GM21447 (cell line): ENCODE measurements at regions not wholly inside any gene's neighbourhood (a gene's known extent, or its start where the extent isn't known, plus 50 kb on each side); places are given as distances from the start of the nearest gene placed in this dataset.
A peak's percentile ranks its signal among the peaks of the same experiment; 100 is the strongest.
"Not testable (repeated sequence)": the region's sequence is repeated elsewhere in the genome, so short reads cannot be mapped to it uniquely, and the experiment has no call there.

Source experiments
- ATAC-seq: cut with Tn5 transposase; IDR thresholded peaks from one replicate; pipeline ENCODE4 v1.9.1; 2021; ENCODE audit not compliant: unreplicated experiment

- ATAC-seq, result peak; percentile 67
Measured at GRCh38 chr4:132646186-132646585, 502.9 kb upstream of the PCDH10 start.

DNA sequence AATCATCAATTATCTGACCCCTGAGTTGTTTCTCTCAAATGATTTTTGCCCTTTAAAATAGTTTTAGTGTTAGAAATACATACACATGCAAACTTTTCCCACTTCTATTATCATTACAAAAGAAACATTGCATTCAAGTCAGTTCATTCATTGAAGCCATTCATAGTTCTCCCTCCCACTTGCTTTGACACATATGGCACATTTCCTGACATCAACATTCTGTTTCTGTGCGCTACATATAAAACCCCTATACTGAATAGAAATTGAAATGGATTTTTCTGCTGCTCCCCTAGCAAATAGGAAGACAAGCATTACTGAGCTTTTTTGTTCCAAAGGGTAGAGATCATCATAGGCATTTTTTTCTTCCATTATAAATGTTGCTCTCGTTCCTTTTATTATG lies 497.9 kb upstream of the PCDH10 start:
- ATAC-seq, result no peak

DNA sequence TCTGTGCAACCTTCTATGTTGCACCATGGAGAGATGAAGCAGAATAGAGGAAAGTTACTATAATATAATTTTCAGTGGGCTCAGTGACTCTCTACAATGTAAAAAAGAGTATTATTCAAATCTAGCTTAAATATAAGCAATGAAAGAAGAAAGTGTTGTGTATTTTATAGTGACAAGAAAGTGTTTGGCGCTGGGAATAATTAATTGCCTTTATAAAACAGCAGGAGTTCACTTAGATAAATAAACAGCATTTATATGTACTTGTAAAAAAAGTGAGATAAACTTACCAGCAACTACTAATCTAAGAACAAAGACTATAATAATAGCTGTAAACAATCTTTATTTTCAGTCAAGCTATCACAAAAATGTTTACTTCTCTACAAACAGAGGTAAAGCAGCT lies 488.9 kb upstream of the PCDH10 start:
- ATAC-seq, result no peak

DNA sequence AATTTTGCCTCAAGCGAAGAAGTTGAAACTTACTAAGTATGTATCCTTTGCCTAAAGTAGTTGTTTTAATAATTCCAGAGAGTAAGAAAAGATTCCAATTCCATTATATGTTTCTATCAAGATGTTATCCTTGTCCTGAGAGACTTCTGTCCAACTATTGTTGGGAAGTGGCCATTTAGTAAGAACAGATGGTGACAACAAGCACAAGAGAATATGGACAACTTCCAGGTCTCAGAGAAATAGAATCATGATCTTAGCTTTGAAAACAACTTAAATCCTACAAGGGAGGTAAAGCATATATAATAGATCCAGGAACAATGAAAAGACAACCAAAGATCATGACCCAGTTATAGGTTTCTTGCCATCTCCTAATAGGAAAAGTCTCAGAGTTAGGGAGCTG lies 486.6 kb upstream of the PCDH10 start:
- no peak for ATAC-seq

DNA sequence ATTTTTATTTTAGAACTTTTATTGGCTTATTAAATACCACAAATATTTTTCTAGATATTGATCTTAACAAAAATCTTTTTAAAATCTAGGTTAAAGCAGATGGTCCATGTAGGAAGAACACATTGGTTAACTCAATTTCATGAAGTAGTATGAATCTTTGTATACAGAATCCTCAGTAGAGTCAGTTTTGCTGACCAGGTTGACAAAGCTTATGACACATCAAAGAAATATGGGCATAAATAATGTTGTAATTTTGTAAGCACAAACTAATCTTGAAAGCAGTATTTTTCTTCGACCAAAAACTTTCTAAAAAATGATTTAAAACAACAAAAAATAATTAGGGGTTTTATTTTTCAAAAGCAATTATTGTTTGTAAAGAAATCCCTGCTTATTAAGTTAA lies 479.3 kb upstream of the PCDH10 start:
- ATAC-seq, result no peak

DNA sequence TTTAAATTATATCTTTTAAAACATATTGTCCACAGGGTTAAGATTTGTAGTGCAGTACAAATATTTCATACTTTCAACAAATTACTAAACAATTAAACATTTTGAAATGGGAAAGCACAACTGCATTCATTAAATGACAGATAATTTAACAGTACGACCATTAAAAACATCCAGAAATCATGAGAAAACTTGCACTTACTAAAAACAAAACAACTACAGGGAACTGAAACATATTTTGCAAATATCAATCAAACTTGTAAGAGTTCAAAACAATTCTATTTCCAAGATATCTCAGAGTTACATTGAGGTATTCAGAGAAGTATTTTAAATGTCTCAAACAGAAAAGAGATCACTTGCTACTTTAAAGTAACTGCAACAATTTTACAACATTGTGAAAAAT lies 478.5 kb upstream of the PCDH10 start:
- no peak for ATAC-seq

DNA sequence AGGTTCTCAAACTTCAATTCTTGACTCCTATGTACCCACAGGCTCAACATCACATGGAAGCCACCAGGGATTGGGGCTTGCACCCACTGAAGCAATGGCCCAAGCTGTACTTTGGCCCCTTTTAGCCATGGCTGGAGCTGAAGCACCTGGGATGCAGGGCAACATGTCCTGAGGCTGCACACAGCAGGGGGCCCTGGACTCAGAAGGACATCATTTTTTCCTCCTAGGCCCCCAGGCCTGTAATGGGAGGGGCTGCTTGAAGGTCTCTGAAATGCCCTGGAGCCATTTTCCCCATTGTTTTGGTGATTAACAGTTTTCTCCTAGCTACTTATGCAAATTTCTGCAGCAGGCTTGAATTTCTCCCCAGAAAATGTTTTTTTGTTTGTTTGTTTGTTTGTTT lies 465.1 kb upstream of the PCDH10 start:
- ATAC-seq, result no peak

DNA sequence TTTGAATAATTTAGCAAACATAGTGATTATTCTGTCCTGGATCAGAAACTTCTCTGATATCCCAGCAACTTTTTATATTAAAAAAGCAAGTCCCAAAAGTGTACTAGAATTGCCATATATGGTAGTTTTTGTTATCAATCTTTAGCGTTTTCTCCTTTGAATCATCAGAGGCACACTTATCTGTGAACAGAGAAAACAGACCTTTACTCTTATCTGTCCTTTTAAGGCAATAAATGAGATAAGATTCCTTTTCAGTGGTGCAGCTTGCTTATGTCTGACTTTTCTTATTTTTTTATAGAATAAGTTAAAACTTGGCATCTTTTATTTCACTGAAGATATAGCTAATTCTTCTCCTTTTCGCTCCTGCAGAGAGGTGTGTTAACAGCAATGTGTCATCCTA lies 458.1 kb upstream of the PCDH10 start:
- no peak for ATAC-seq

DNA sequence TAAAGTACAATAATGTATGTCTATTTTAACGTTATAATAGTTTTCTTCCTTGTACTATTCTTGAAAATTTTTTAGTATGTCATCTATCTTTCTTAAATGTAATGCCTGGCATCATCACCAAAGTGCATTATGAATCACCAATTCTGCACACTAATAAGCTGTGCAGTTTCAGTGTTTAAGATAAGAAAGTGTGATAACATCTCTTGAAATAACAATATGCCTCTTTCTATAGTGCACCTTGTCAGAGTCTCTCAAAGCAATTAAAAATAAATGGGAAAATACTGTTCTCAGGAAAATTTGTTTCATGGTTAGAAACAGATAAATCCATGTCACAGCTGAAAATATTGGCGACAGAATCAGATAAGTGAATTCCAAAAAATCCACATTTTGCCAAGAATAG lies 457.4 kb upstream of the PCDH10 start:
- no peak for ATAC-seq

DNA sequence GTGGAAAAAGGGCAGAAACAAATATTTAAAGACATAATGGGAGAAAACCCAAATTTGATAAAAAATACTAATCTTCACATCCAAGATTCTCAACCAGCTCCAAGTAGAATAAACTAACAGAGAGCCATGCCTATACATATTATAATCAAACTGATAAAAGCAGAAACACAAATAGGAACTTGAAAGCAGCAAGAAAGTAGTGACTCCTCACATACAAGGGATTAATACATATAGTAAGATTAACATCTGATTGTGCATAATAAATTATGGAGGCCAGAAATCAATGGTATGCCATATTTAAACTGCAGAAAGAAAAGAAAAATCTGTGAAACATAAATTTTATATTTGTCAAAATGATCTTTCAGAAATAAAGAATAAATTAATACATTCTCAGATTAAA lies 454.3 kb upstream of the PCDH10 start:
- no peak for ATAC-seq

DNA sequence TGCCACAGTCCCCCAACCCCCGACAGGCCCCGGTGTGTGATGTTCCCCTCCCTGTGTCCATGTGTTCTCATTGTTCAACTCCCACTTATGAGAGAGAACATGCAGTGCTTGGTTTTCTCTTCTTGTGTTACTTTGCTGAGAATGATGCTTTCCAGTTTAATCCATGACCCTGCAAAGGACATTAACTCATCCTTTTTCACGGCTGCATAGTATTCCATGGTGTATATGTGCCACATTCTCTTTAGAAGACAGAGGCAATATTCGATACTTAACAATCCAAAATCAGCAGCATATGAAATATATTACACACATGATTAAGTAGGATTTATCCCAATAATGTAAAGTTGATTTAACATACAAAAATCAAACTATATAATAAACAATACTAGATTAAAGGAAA lies 451.6 kb upstream of the PCDH10 start:
- ATAC-seq, result not testable (repeated sequence)

DNA sequence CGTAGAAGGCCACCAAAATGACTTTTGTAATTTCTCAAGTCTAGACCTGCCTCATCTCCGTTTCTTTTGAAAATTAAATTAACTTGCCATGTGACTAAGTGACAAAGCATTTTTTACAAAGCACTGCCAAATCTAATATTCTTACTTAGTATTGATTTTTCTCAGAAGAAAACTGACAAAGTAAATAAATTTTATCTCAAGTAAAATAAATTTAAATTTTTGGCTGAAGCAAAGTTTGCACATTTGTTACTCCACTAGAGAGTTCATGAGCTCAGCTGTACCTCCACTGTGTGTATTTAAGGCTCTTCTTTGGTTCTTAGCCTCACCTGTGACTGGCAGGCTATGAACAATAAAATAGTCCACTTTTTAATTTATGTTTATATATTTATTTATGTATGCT lies 441.1 kb upstream of the PCDH10 start:
- ATAC-seq, result no peak

DNA sequence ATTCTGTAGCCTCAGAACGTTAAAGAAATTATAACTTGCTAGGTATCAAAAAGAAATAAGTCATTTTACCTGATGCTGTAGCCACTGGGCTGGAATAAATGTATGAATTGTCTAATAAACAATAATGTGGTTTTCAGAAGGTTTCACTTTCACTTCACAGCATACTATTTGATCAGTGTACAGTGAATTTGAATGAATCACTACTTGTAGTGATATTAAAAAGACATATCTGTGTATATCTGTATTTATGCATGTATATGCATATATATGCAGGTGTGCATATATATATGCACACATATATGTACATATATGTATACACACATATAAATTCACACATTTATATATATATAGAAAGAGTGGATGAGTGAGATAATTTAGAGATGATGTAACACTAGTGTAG lies 440.0 kb upstream of the PCDH10 start:
- no peak for ATAC-seq

DNA sequence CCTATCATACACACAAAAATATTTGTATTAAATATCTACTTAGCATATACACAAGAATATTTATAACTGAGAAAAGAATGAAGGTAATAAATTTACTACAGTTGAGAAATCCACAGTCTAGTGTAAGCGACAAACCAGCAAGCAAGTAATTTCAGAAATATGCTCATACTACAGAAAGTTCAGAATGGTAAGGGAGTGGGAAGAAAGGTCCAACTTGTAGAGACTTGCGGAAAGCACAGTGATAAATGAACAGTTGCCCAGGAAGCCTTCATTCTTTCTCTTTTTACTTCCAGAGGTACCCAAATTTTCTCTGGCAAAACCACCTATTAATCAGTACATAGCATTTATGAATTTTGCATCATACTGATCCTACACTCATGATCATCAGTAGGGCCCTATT lies 438.1 kb upstream of the PCDH10 start:
- no peak for ATAC-seq

DNA sequence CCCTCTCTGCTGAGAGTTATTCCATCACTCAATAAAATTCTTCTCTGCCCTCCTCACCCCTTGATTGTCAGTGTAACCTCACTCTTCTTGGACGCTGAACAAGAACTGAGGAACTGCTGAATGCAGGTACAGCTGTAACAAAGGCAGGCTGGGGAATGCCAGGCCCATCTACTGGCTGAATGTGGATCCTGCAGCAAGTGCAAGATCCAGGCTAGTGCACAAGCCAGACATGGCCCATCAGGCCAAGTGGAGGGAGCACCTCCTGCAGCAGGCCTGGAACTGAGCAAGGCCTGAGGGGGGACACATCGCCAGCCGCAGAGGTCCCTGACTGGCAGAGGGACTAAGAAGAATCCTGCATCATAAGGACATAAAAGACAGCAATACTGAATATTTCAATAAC lies 411.8 kb upstream of the PCDH10 start:
- no peak for ATAC-seq

DNA sequence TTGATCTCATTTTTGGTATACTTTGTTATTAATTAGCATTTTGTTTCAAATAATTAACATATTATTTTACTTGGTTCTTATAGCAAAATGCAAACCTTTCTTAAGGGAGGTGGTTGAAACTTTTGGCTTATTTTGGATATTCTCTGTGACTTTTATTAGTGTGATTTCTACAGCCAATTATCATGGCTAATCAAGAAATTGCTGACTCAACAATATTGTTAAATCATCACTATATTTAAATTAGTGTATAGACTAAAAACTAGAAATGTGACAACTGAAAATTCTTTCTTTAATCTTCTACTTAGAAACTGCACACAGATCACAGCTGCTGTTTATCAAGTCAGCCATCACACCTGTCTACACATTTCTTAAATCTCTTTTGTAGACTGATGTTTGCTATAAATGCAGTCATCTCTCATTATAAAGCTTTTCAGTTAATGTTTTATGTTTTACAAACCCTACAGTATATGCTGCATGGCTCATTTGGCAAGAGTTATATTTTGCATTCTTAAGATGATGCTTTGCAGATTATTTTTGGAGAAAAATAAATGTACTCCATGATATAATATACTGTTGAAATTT lies 389.8 kb upstream of the PCDH10 start:
- ATAC-seq, result no peak

DNA sequence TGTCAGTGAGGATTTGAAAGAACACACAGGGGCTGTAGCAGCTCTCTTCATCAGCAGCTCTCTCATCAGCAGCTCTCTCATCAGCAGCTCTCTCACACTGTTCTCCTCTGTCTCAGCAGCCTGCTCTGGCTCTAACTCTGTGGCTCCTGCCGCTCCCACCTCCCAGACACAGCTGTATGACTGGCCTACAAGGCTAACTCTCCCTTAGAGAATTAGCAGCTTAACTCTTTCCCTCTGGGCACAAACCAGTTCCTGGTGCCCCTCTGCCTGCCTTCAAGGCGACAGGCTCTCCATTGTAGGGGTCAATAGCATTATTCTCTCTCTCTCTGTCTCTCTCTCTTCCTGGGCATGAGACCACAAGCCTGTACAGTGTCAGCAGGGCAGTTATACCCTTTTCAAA lies 385.6 kb upstream of the PCDH10 start:
- no peak for ATAC-seq

DNA sequence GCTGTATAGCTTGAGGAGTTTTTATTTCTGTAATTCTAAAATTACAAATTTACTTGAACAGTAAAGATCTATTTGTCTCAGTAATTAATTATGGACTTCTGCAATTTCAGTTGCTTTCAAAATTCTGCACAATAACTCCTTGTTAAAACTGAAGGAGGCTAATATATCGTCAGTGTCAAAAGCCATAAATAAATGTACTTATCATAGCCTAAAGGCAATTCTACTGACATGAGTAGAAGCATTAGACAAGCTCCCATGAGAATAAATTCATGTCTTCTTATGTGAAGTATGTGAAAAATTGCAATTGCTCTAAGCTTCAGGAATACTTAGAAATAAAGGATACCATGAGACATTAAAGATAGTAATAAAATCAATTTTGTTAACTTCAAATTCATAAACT lies 381.2 kb upstream of the PCDH10 start:
- ATAC-seq, result no peak

DNA sequence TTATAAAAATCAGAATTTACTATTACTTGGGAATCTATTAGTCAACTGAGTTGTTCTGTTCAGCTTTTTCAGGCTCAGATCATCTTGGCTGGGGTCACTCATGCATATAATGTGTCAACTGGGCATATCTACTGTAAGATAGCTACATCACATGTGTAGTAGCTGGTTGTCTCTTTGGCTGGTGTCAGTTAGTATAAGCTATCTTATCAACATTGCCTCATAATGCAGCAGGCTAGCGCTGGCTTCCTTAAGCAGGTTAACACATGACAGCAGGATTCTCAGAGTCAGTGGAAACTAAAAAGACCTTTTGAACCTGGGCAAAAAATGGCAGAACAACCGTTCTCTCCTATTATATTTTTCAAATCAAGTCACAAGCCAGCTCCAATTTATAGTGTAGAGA lies 378.3 kb upstream of the PCDH10 start:
- no peak for ATAC-seq

GRCh38 chr4:132792310-132792709 lies 356.8 kb upstream of the PCDH10 start:
- ATAC-seq, result no peak

- ATAC-seq, result no peak
Measured at GRCh38 chr4:132797856-132798255, 351.2 kb upstream of the PCDH10 start.

GRCh38 chr4:132809298-132810032 lies 339.6 kb upstream of the PCDH10 start:
- no peak for ATAC-seq

- ATAC-seq, result not testable (repeated sequence)
Measured at GRCh38 chr4:132813061-132813460, 336.0 kb upstream of the PCDH10 start.
